ENCODE measurements at regions not wholly inside any gene's neighbourhood (a gene's known extent, or its start where the extent isn't known, plus 50 kb on each side); places are given as distances from the start of the nearest gene placed in this dataset.

- ATAC-seq (ENCODE audit: low read depth) (no peak), DNase-seq (no peak)
- CTCF ChIA-PET: no interaction called here
- H3K4me2 ChIP-seq (replicated peaks; ENCODE audit: low read depth, low read length, poor library complexity, severe bottlenecking): no peak overlapping the region
- no peaks in the 10 kb centered on the region for H3K9me3 ChIP-seq (ENCODE audit: control extremely low read depth in 1 of 3, control insufficient read depth in 2 of 3, insufficient read depth in 1 of 3, low read length in 2 of 3)
- H3K9ac ChIP-seq (ENCODE audit: low read length): no peak overlapping the region
- no peak overlapping the region for H3K4me3 Mint-ChIP-seq
- H3K36me3 ChIP-seq (replicated peaks in 1 of 2; ENCODE audit: control extremely low read depth in 1 of 2, control insufficient read depth in 1 of 2, extremely low read depth in 1 of 2, insufficient read depth in 2 of 2, low read length in 1 of 2): no peaks in the 10 kb centered on the region
- H3K27me3 Mint-ChIP-seq: peaks cover 14% of the 10 kb centered on the region
- intact Hi-C loops (cut with micrococcal nuclease): no loop called here
- TF ChIP-seq EZH2 (IDR thresholded peaks at IDR 0.05; ENCODE audit: borderline replicate concordance, insufficient read depth, low read depth, low read length, poor library complexity, severe bottlenecking): no peak
- no peak for TF ChIP-seq CTCF (IDR thresholded peaks at IDR 0.05)
- no peaks in the 10 kb centered on the region for H3K9me3 Mint-ChIP-seq (ENCODE audit: insufficient read depth)
- H3K4me1 Mint-ChIP-seq: no peaks in the 10 kb centered on the region
- H3K27ac ChIP-seq (ENCODE audit: low read length in 2 of 2): no peak overlapping the region
- no peak overlapping the region for H3K27ac Mint-ChIP-seq
- H3K4me3 ChIP-seq (ENCODE audit: control extremely low read depth in 1 of 5, extremely low read depth in 1 of 5, insufficient read depth in 1 of 5, low read depth in 2 of 5, low read length in 4 of 5): no peak overlapping the region
- no peaks in the 10 kb centered on the region for H3K79me2 ChIP-seq (ENCODE audit: control insufficient read depth, insufficient read depth, low read length)
- no peaks in the 10 kb centered on the region for H4K20me1 ChIP-seq (ENCODE audit: control insufficient read depth, insufficient read depth, low read length, poor library complexity, severe bottlenecking)
- POLR2A ChIA-PET: no interaction called here
- H2AFZ ChIP-seq (ENCODE audit: insufficient read depth, low read depth, low read length, poor library complexity, severe bottlenecking): no peak overlapping the region
- peaks cover 0 to 6% (median 0%) of the 10 kb centered on the region in 4 experiments for H3K27me3 ChIP-seq (replicated peaks in 1 of 4; ENCODE audit: control extremely low read depth in 1 of 4, control insufficient read depth in 3 of 4, insufficient read depth in 4 of 4, low read length in 3 of 4)
- 83% methylated on average over 5 of the region's 6 CpGs for WGBS (ENCODE audit: insufficient coverage)
- H3K4me1 ChIP-seq (ENCODE audit: control insufficient read depth in 2 of 2, insufficient read depth in 2 of 2, low read length in 2 of 2): no peaks in the 10 kb centered on the region
Measured at GRCh38 chr6:43910638-43911353, 140.8 kb downstream of the VEGFA start.

- WGBS (ENCODE audit: insufficient coverage): no CpG with 5 or more reads among the region's 1 CpG
- no peak overlapping the region for H3K4me2 ChIP-seq (replicated peaks; ENCODE audit: low read depth, low read length, poor library complexity, severe bottlenecking)
Measured at GRCh38 chr6:43910149-43910637, 140.2 kb downstream of the VEGFA start.

More at GRCh38 chr6:43910149-43910637, 140.2 kb downstream of the VEGFA start:
- H2AFZ ChIP-seq (ENCODE audit: insufficient read depth, low read depth, low read length, poor library complexity, severe bottlenecking): no peak overlapping the region
- peaks cover 0 to 11% (median 0%) of the 10 kb centered on the region in 4 experiments for H3K27me3 ChIP-seq (replicated peaks in 1 of 4; ENCODE audit: control extremely low read depth in 1 of 4, control insufficient read depth in 3 of 4, insufficient read depth in 4 of 4, low read length in 3 of 4)
- no peaks in the 10 kb centered on the region for H3K4me1 Mint-ChIP-seq
- H3K9me3 ChIP-seq (ENCODE audit: control extremely low read depth in 1 of 3, control insufficient read depth in 2 of 3, insufficient read depth in 1 of 3, low read length in 2 of 3): no peaks in the 10 kb centered on the region
- no peak for TF ChIP-seq EZH2 (IDR thresholded peaks at IDR 0.05; ENCODE audit: borderline replicate concordance, insufficient read depth, low read depth, low read length, poor library complexity, severe bottlenecking)
- no peak for TF ChIP-seq CTCF (IDR thresholded peaks at IDR 0.05)
- no peak overlapping the region for H3K4me3 Mint-ChIP-seq
- intact Hi-C loops (cut with micrococcal nuclease): no loop called here
- DNase-seq (no peak), ATAC-seq (ENCODE audit: low read depth) (no peak)
- POLR2A ChIA-PET: no interaction called here
- H3K27ac ChIP-seq (ENCODE audit: low read length in 2 of 2): no peak overlapping the region
- H4K20me1 ChIP-seq (ENCODE audit: control insufficient read depth, insufficient read depth, low read length, poor library complexity, severe bottlenecking): no peaks in the 10 kb centered on the region
- CTCF ChIA-PET: no interaction called here
- H3K36me3 ChIP-seq (replicated peaks in 1 of 2; ENCODE audit: control extremely low read depth in 1 of 2, control insufficient read depth in 1 of 2, extremely low read depth in 1 of 2, insufficient read depth in 2 of 2, low read length in 1 of 2): no peaks in the 10 kb centered on the region
- H3K79me2 ChIP-seq (ENCODE audit: control insufficient read depth, insufficient read depth, low read length): no peaks in the 10 kb centered on the region
- no peak overlapping the region for H3K27ac Mint-ChIP-seq
- no peak overlapping the region for H3K4me3 ChIP-seq (ENCODE audit: control extremely low read depth in 1 of 5, extremely low read depth in 1 of 5, insufficient read depth in 1 of 5, low read depth in 2 of 5, low read length in 4 of 5)
- no peak overlapping the region for H3K9ac ChIP-seq (ENCODE audit: low read length)
- no peaks in the 10 kb centered on the region for H3K9me3 Mint-ChIP-seq (ENCODE audit: insufficient read depth)
- H3K27me3 Mint-ChIP-seq: peaks cover 18% of the 10 kb centered on the region
- no peaks in the 10 kb centered on the region for H3K4me1 ChIP-seq (ENCODE audit: control insufficient read depth in 2 of 2, insufficient read depth in 2 of 2, low read length in 2 of 2)

Measured in B cell (primary cell).